ENCODE measurements at regions not wholly inside any gene's neighbourhood (a gene's known extent, or its start where the extent isn't known, plus 50 kb on each side); places are given as distances from the start of the nearest gene placed in this dataset.

GRCh38 chr7:115704884-115705283 lies 325.7 kb downstream of the TFEC start:
- DNase-seq, result no peak

DNA sequence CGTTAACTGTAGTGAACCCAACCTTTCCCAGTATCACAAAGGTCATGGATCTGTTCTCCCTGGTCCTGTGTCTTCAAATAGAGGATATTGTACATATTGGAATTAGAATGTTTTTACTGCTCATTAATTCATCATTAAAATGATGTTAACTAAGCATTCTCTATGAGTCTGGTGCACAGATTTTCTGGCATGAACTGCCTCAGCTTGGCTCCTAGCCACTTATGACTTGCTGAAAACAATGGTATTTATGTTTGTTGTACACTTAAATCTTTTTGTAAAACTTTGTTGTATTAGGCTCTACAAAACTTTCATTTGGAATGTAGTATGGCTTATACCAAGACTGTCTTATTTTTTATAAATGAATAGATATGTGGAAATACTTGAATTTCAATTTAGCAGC lies 329.4 kb downstream of the TFEC start:
- DNase-seq, result no peak

GRCh38 chr7:115694424-115694823 lies 336.1 kb downstream of the TFEC start:
- DNase-seq, result no peak

DNA sequence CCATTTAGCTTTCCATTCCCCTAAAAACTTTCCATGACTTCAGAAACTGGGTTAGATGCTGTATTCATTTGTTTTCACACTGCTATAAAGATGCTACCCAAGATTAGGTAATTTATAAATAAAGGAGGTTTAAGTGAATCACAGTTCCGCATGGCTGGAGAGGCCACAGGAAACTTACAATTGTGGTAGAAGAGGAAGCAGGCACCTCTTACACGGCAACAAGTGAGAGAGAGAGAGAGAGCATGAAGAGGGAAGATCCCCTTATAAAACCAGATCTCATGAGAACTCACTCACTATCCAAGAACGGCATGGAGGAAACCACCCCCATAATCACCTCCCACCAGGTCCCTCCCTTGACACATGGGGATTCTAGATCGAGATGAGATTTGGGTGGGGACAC lies 336.8 kb downstream of the TFEC start:
- DNase-seq, result no peak

- DNase-seq, result no peak
Observed at GRCh38 chr7:115689941-115690340, 340.6 kb downstream of the TFEC start.

GRCh38 chr7:115683093-115683492 lies 347.5 kb downstream of the TFEC start:
- no peak for DNase-seq

GRCh38 chr7:115682507-115682906 lies 348.1 kb downstream of the TFEC start:
- DNase-seq, result no peak

- no peak for DNase-seq
Observed at GRCh38 chr7:115680921-115681320, 349.6 kb downstream of the TFEC start.

DNA sequence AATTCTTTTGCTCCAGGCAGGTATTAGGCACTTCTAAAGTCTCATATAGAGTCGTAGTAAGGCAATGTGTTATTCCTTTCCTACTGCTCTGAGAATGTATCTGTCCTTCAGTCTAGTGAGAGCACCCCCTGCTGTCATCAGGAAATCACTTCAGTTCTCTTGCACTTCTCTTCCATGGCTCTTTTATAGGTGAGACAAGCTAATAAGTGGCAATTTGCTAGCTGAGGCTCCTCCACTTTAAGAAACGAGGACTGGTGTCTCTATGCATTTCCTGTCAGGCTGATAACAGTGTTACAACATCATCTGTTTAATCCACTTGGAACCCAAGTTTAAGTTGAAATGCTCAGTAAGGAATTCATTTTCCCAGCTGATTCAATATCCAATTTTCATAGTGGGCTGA lies 350.6 kb downstream of the TFEC start:
- DNase-seq, result no peak

GRCh38 chr7:115679423-115679822 lies 351.1 kb downstream of the TFEC start:
- no peak for DNase-seq

- no peak for DNase-seq
Observed at GRCh38 chr7:115678086-115678982, 352.2 kb downstream of the TFEC start.

- no peak for DNase-seq
Observed at GRCh38 chr7:115676707-115677106, 353.9 kb downstream of the TFEC start.

- DNase-seq, result no peak
Observed at GRCh38 chr7:115676080-115676479, 354.5 kb downstream of the TFEC start.

DNA sequence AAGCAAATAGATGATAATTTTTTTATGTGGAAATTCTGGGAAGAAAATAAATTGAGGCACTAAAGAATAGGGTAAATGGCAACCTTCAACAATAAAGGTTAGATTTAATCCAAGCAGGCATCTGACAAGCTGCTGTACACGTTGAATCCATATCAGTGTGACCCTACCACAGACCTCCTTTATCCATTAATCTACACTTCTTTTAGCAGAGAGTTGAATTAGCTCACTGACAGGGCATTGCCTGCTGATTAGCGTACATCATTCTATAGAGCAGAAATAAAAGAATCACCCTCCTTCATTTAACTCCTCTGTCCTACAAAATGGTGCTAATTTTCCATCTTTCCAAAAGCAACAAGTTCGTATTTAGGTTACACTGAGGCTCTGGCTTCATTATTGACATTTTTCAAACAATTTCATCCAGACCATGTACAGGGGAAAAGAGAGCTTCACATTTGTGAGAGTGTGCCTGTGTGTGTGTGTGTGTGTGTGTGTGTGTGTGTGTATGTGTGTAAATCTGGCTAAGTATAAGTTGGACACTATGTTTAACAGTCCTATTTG lies 356.0 kb downstream of the TFEC start:
- no peak for DNase-seq

DNA sequence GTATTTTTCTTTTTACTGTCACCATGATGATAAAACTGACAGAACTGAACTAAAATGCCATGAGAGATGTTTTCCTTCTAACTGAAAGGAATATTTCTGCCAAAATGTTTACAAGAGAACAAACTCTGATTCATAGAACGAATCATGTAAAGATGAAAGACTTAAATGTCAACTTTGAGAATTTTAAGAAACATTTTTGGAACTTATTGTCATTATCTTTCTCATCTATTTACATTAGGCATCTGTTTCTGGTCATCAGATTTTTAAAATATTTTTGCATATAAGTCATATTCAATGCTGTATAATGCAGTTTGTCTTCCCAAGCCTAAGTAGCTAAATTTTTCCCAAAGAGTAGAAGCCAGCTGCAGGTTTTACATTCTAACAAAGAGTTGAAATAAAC lies 358.5 kb downstream of the TFEC start:
- no peak for DNase-seq

DNA sequence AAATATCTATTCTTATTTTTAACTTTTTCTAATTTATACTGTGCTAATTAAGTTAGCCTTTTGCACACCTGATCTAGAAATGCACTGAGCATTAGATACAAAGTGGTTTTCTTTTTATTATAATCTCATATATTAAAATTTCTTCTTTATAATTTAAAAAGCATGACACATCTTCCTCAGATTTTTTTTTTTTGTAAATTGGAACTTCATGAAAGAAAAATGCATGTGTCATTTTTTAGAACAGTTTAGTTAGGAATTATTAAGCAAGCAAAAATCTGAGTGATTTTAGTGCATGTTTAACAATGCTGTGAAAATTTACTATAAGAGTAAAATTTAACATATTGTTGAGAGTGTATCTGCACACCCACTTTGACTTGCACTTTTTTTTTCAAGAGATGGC lies 367.9 kb downstream of the TFEC start:
- DNase-seq, result no peak

- DNase-seq, result no peak
Observed at GRCh38 chr7:115662120-115662519, 368.4 kb downstream of the TFEC start.

DNA sequence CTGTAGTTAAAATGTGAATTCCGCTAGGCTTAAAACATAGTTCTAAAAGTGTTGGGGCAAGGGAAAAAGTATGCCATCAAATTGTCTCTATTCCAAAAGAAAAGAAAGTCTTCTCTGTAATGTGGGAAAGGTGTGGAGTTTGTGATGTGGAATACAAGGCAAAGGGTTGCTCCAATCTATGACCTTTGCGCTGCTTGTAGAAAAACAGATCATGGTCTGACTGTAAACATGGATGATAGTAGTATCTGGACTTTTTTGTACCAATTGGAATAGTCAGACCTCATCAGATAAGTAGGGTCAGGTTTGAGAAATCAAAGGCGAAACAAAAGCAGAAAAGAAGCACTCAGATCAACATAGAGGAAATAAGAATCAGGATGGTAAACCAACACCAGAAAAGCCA lies 372.3 kb downstream of the TFEC start:
- DNase-seq, result no peak

DNA sequence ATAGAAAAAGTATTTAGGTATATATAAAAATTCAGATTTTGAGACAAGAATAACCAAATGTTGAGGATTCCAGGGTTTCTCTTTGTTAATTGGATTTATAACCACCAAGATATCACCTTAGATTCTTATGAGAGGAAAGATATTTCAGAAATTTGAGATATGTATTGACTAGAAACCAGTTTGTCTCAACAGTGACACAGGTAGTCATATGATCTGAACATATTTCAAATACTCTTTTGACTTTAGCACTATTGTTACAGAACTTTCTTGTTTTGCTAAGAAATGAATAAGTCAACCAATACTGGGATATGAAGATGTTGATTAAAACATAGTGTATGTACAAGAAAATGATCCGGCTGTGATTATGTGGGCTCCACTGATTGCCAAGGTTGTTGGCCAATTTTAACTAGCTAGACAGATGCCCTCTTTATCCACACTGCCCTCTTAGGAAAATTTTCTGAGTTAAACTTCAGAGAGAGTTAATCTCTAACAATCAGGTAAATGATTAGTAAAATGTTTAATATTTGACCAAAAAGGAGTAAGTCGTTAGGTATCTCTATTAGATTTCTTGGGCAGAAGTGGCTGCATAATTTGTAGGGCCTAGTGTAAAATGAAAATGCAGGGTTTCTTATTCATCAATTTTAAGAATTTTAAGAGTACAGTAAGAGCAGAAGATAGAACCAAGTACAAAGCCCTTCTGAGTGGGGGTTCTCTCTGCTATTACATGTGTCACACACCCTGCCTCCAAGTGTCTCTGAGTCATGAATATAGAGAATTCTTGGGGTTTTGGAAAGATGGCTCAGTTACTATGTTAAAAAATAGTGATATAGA lies 376.0 kb downstream of the TFEC start:
- DNase-seq, result no peak

DNA sequence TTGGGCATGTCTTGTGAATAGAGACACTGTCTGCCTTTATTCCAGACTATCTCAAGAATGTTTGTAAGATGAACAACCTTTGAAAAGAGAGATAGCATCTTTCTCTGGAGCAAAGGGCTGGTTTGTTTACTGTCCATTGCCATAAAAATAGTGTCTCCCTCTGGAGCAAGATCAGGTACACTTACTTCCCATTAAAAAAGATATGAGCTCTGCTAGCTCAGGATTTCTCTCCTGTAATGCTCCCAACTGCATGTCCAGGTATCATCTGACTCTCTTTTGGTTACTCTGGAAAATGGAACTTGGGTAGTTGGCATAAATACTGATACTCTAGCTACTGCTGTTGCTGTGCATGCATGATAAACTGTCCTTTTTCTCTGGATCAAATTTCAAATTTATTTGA lies 381.1 kb downstream of the TFEC start:
- DNase-seq, result no peak

DNA sequence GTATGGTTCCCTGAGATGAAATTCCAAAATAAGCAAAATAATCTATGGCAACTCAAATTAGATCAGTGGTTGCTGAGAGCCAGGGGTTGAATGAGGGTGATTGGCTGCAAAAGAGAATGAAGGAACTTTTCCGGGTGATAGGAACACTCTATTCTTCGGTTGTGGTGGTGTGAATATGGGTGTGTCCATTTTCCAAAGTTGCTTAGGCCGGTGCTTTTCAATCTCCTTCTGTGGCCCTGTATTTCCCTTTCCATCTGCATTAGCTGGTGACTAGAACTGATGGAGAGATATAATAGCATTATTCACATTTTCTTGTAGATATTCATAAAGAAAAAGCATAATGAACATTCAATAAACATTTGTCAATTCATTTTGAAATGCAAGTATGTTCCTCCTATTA lies 382.9 kb downstream of the TFEC start:
- DNase-seq, result no peak

DNA sequence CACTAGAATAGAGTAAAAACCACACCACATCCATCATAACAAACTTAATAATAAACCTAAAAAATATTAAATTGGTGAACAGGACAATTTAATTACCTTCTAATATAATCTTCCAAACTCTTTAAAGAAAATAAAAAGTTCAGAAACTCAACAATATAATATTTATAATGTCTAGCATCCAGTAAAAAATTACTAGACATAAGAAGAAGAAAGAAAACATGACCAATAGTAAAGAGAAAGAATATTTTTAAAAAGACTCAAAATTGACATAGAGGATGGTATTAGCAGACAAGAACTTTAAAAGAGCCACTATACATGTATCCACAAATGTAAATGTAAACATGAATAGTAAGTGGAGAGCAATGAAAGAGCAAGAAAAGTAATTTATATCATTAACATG lies 388.4 kb downstream of the TFEC start:
- no peak for DNase-seq

DNA sequence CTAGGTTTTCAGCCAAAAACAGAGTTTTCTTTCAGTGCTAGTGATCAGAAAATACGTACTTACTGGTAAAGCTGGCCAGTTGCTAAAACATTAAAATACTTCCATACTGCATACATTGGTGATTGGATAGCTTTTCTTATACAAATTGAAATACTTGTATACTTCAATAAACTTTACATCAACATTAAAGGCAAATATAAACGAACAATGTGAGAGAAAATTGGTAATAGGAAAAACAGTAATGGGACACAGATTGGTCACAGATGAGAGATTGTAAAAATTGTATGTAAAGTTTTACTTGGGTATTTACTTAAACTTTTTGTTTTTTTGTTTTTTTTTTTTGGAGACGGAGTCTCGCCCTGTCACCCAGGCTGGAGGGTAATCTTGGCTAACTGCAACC lies 391.7 kb downstream of the TFEC start:
- DNase-seq, result no peak

DNA sequence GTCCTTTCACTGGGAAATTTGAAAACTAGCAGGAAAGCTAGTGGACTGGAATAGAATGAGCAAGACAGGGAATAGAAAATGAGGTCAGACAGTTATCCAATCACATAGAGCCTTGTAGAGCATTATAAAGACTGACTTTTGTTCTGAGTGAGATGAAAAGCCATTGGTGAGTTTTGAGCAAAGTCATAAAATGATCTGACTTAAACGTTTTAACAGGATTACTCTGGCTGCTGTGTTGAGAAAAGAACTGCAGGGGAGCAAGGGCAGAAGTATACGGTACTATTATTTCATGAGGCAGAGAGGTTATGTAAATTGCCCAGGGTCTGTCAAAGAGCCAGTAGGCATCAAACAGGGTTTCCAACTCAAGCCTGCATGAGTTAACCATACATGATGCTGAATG lies 393.4 kb downstream of the TFEC start:
- no peak for DNase-seq

Measured in NCI-H2029 treated with DMSO at 0.1 percent for 48 hours (cell line).